PFSK-1 (cell line): ENCODE measurements at regions not wholly inside any gene's neighbourhood (a gene's known extent, or its start where the extent isn't known, plus 50 kb on each side); places are given as distances from the start of the nearest gene placed in this dataset.

ENCODE experiments used
- POLR2AphosphoS5 ChIP-seq: IDR thresholded peaks from 2 replicates; pipeline ENCODE4 v1.6.1; 2012; ENCODE audit warnings: low read depth, mild to moderate bottlenecking, control low read depth, low read length, moderate library complexity
- REST ChIP-seq, 2 experiments: IDR thresholded peaks; 2 replicates each; pipeline versions ENCODE4 v1.6.1 to v1.8.0; 2011 to 2012; ENCODE audit warnings: low read depth in 2 of 2, low read length in 2 of 2, control low read depth in 1 of 2, inconsistent platforms in 1 of 2, mild to moderate bottlenecking in 1 of 2, moderate library complexity in 1 of 2; ENCODE audit not compliant: insufficient read depth in 1 of 2
- SIN3A ChIP-seq: IDR thresholded peaks from 2 replicates; pipeline ENCODE4 v1.6.1; 2012; ENCODE audit warnings: mild to moderate bottlenecking, low read length, moderate library complexity, borderline replicate concordance; ENCODE audit not compliant: insufficient read depth
- TAF1 ChIP-seq: IDR thresholded peaks from 2 replicates; pipeline ENCODE4 v1.6.1; 2012; ENCODE audit warnings: low read length, control low read depth, borderline replicate concordance; ENCODE audit not compliant: insufficient read depth

GRCh38 chr10:65719790-65720189 lies 1206.0 kb upstream of the LRRTM3 start:
- no peak for TF ChIP-seq POLR2AphosphoS5
- no peak for TF ChIP-seq TAF1
- TF ChIP-seq REST (IDR thresholded peaks at IDR 0.05; ENCODE audit: insufficient read depth in 1 of 2, low read depth in 2 of 2, low read length in 2 of 2), result no peak
- no peak for TF ChIP-seq SIN3A
